ENCODE measurements at regions not wholly inside any gene's neighbourhood (a gene's known extent, or its start where the extent isn't known, plus 50 kb on each side); places are given as distances from the start of the nearest gene placed in this dataset.
"Not testable (repeated sequence)": the region's sequence is repeated elsewhere in the genome, so short reads cannot be mapped to it uniquely, and the experiment has no call there.

DNA sequence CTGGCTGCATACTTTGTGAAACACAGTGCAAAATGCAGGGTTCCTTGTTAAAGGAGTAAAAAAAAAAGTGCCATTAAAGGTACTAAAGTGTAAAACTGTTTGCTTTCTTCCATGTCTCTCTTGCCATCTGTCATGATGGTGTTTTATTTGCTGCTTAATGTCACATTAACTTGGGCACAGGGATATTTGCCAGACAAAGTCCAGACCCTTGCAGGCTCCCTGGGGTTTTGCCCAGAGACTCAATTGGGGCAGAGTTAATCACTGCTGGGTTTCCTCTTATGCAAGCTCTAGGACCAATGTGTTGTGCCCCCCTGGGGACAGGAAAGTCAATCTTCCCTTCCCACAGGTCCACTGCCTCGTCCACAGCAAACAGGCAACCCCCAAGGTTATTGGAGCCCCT is 274.3 kb upstream of the SGCD start:
- TF ChIP-seq POLR2AphosphoS5 (IDR thresholded peaks at IDR 0.05; ENCODE audit: low read depth, low read length) (no peak), TAF1 (IDR thresholded peaks at IDR 0.05; ENCODE audit: borderline replicate concordance, low read depth, low read length) (no peak), POLR2A (IDR thresholded peaks at IDR 0.05; ENCODE audit: low read depth, low read length) (no peak)
- DNase-seq (ENCODE audit: insufficient read length) (no peak), FAIRE-seq (no peak)

- TF ChIP-seq POLR2AphosphoS5 (IDR thresholded peaks at IDR 0.05; ENCODE audit: low read depth, low read length) = no peak
- no peak for TF ChIP-seq POLR2A (IDR thresholded peaks at IDR 0.05; ENCODE audit: low read depth, low read length)
- TF ChIP-seq TAF1 (IDR thresholded peaks at IDR 0.05; ENCODE audit: borderline replicate concordance, low read depth, low read length) = no peak
- no peak for FAIRE-seq
Observed at GRCh38 chr5:156053056-156053455, 273.9 kb upstream of the SGCD start.

GRCh38 chr5:156076912-156077311 is 250.1 kb upstream of the SGCD start:
- DNase-seq (ENCODE audit: insufficient read length) (no peak), FAIRE-seq (no peak)
- TF ChIP-seq POLR2A (IDR thresholded peaks at IDR 0.05; ENCODE audit: low read depth, low read length) (no peak), TAF1 (IDR thresholded peaks at IDR 0.05; ENCODE audit: borderline replicate concordance, low read depth, low read length) (no peak), POLR2AphosphoS5 (IDR thresholded peaks at IDR 0.05; ENCODE audit: low read depth, low read length) (no peak)

More at GRCh38 chr5:156053056-156053455, 273.9 kb upstream of the SGCD start:
- DNase-seq (ENCODE audit: insufficient read length) = no peak

DNA sequence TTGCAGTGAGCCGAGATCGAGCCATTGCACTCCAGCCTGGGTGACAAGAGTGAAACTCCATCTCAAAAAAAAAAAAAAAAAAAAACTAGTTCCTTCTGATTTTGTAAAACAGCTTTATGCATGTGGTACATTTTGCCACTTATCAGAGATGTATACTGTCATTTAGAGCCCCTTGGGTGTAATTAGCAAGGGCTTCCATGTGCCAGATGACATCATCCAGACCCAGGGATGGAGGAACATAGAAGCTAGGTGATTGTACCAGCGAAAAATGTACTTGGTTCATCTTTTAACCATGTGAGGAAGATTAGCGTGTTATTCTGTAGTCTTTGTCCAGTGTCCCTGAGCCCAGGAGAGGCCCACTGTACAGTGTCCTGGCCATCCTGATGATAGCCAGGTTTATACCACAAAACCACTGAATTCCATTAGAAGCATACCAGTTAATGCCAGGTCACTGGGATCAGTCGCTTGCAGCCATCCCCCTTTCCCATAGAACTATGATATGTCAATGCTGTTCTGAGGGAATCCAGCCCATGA is 239.3 kb upstream of the SGCD start:
- no peak for FAIRE-seq
- DNase-seq (ENCODE audit: insufficient read length) = no peak

GRCh38 chr5:156089955-156090940 is 236.7 kb upstream of the SGCD start:
- DNase-seq (ENCODE audit: insufficient read length); FAIRE-seq: not testable (repeated sequence)

More for the DNA sequence above, 239.3 kb upstream of the SGCD start:
- no peak for TF ChIP-seq POLR2AphosphoS5 (IDR thresholded peaks at IDR 0.05; ENCODE audit: low read depth, low read length)
- no peak for TF ChIP-seq POLR2A (IDR thresholded peaks at IDR 0.05; ENCODE audit: low read depth, low read length)
- TF ChIP-seq TAF1 (IDR thresholded peaks at IDR 0.05; ENCODE audit: borderline replicate concordance, low read depth, low read length) = no peak

GRCh38 chr5:156093024-156093423 is 233.9 kb upstream of the SGCD start:
- DNase-seq (ENCODE audit: insufficient read length) = no peak
- no peak for TF ChIP-seq POLR2A (IDR thresholded peaks at IDR 0.05; ENCODE audit: low read depth, low read length)
- TF ChIP-seq POLR2AphosphoS5 (IDR thresholded peaks at IDR 0.05; ENCODE audit: low read depth, low read length) = no peak
- no peak for TF ChIP-seq TAF1 (IDR thresholded peaks at IDR 0.05; ENCODE audit: borderline replicate concordance, low read depth, low read length)
- FAIRE-seq = no peak

GRCh38 chr5:156094001-156094400 is 233.0 kb upstream of the SGCD start:
- no peak for FAIRE-seq
- no peak for TF ChIP-seq TAF1 (IDR thresholded peaks at IDR 0.05; ENCODE audit: borderline replicate concordance, low read depth, low read length)
- TF ChIP-seq POLR2AphosphoS5 (IDR thresholded peaks at IDR 0.05; ENCODE audit: low read depth, low read length) = no peak
- TF ChIP-seq POLR2A (IDR thresholded peaks at IDR 0.05; ENCODE audit: low read depth, low read length) = no peak
- DNase-seq (ENCODE audit: insufficient read length) = no peak

DNA sequence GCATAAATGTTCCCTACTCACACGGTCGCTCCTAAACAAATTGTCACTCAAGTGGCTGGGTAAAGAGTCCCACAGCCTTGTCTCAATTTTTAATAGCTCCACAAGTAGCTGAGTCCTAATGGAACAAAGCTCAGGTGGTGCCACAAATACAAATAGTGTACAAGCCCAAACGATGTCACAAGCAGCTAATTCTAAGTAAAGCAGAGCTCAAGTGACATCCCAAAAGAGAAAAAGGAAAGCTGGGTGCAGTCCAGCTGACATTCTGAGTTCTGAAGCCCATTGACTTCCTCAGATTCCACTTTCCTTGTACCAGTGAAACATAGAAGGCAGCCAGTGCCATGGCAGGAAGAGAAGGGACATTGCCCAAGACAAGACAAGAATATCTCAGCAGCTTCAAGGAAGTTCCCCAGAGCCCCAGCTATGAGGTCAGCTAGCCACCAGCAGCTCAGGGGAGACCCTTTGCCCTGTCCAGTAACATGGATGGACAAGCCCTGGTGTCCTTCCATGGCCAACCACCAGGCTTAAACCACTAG is 231.2 kb upstream of the SGCD start:
- TF ChIP-seq POLR2A (IDR thresholded peaks at IDR 0.05; ENCODE audit: low read depth, low read length) (no peak), TAF1 (IDR thresholded peaks at IDR 0.05; ENCODE audit: borderline replicate concordance, low read depth, low read length) (no peak)
- FAIRE-seq = no peak
- DNase-seq (ENCODE audit: insufficient read length) = no peak

- FAIRE-seq (no peak), DNase-seq (ENCODE audit: insufficient read length) (no peak)
- TF ChIP-seq TAF1 (IDR thresholded peaks at IDR 0.05; ENCODE audit: borderline replicate concordance, low read depth, low read length) = no peak
- TF ChIP-seq POLR2AphosphoS5 (IDR thresholded peaks at IDR 0.05; ENCODE audit: low read depth, low read length) = no peak
- TF ChIP-seq POLR2A (IDR thresholded peaks at IDR 0.05; ENCODE audit: low read depth, low read length) = no peak
Observed at GRCh38 chr5:156096259-156096658, 230.7 kb upstream of the SGCD start.

GRCh38 chr5:156103155-156103885 is 223.6 kb upstream of the SGCD start:
- no peak for TF ChIP-seq TAF1 (IDR thresholded peaks at IDR 0.05; ENCODE audit: borderline replicate concordance, low read depth, low read length)
- DNase-seq (ENCODE audit: insufficient read length) = no peak
- no peak for FAIRE-seq

DNA sequence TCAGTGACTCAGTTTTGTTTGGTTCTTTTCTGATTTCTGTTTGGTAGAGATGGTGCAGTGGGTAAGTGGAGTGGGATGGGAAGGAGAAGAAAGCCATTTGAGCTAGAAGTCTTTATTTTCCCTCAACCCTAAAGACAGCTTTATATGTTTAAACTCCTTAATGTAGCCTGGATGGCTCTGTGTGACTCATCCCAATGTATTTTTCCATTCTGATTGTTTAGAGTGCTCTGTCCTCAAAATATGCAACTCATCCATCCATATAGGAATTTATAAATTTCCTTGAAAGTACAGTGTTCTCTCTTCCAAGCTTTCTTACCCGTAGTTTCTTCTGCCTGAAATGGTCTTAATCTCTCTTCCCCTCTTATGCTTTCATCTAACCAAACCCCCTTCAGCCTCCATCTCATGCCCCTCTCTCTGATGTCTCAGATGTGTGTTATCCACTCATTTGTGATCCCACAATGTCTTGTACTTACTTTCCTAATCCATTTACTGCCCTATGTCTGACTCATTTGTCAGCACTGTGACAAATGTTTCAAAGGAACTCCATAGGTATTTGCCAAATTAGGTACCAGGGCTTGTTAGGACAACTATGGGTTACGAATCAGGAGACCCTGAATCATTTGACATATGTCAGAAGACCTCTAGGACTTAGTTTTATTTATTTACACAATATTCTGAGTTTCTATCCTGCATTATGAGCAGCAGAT is 217.5 kb upstream of the SGCD start:
- TF ChIP-seq POLR2AphosphoS5 (IDR thresholded peaks at IDR 0.05; ENCODE audit: low read depth, low read length) = no peak
- no peak for TF ChIP-seq TAF1 (IDR thresholded peaks at IDR 0.05; ENCODE audit: borderline replicate concordance, low read depth, low read length)
- TF ChIP-seq POLR2A (IDR thresholded peaks at IDR 0.05; ENCODE audit: low read depth, low read length) = no peak
- DNase-seq (ENCODE audit: insufficient read length) (no peak), FAIRE-seq (no peak)

Measured in GM12892 (cell line).